ENCODE measurements at regions not wholly inside any gene's neighbourhood (a gene's known extent, or its start where the extent isn't known, plus 50 kb on each side); places are given as distances from the start of the nearest gene placed in this dataset.

DNA sequence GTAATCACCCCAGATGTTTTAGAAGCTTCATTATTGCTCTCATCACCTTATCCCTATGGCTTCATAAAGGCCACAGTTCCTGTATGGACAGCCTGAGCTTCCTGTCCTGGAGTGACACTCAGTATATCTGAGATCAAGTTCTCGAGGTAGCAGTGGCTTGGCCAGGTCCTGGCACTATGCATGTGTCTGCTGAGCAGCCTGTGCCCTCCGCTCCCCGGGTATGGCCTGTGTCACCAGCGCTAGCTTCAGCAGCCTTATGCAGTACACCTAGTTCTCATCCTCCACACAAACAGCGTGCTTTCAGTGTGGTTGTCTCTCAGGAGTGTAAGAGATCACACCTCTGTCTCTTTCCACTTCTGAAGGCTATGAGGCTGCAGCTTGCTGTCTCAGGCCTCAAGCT is 514.7 kb downstream of the DIRAS2 start:
- WGBS, 2 donors (ENCODE audit: extremely low coverage in 2 of 2, insufficient read length in 2 of 2, insufficient replicate concordance in 1 of 2): no CpG with 5 or more reads among the region's 5 CpGs
- Histone ChIP-seq H3K79me1 (ENCODE audit: low read depth, low read length) (no peaks in the 10 kb centered on the region), H3K4me1 (ENCODE audit: control insufficient read depth in 2 of 2, insufficient read depth in 1 of 2, low read depth in 1 of 2, low read length in 2 of 2) (no peaks in the 10 kb centered on the region), H2BK12ac (ENCODE audit: low read length) (no peak overlapping the region), H3K14ac (ENCODE audit: low read length) (no peak overlapping the region), H3K4me2 (ENCODE audit: insufficient read depth, low read length, poor library complexity, severe bottlenecking) (no peak overlapping the region), H3K27me3 (ENCODE audit: control insufficient read depth in 3 of 3, insufficient read depth in 3 of 3, low read depth in 1 of 3, low read length in 3 of 3) (peaks cover 0 to 2% (median 0%) of the 10 kb centered on the region in 3 experiments), H2BK120ac (ENCODE audit: low read depth, low read length) (no peak overlapping the region), H3K36me3 (replicated peaks in 1 of 2; ENCODE audit: control insufficient read depth in 2 of 2, insufficient read depth in 2 of 2, low read length in 2 of 2) (no peaks in the 10 kb centered on the region), H3K27ac (replicated peaks; ENCODE audit: low read length) (no peak overlapping the region), H2BK5ac (ENCODE audit: low read length) (no peak overlapping the region), H3K4ac (ENCODE audit: low read length) (no peak overlapping the region), H4K91ac (ENCODE audit: low read depth, low read length, poor library complexity) (no peak overlapping the region), H3K9me3 (replicated peaks in 1 of 2; ENCODE audit: control insufficient read depth in 2 of 2, insufficient read depth in 1 of 2, low read depth in 1 of 2, low read length in 2 of 2) (no peaks in the 10 kb centered on the region), H3K18ac (ENCODE audit: low read length) (no peak overlapping the region), H2AFZ (ENCODE audit: low read length) (no peak overlapping the region), H3K23ac (ENCODE audit: low read depth, low read length, poor library complexity) (no peak overlapping the region), H2BK15ac (ENCODE audit: low read length) (no peak overlapping the region), H3K4me3 (ENCODE audit: low read length in 2 of 2) (no peak overlapping the region), H3K9ac (ENCODE audit: low read depth, low read length, poor library complexity) (no peak overlapping the region), H4K8ac (ENCODE audit: low read depth, low read length) (no peak overlapping the region), H2AK5ac (ENCODE audit: low read depth, low read length) (no peak overlapping the region)
- no peak for DNase-seq (ENCODE audit: low spot score)

DNA sequence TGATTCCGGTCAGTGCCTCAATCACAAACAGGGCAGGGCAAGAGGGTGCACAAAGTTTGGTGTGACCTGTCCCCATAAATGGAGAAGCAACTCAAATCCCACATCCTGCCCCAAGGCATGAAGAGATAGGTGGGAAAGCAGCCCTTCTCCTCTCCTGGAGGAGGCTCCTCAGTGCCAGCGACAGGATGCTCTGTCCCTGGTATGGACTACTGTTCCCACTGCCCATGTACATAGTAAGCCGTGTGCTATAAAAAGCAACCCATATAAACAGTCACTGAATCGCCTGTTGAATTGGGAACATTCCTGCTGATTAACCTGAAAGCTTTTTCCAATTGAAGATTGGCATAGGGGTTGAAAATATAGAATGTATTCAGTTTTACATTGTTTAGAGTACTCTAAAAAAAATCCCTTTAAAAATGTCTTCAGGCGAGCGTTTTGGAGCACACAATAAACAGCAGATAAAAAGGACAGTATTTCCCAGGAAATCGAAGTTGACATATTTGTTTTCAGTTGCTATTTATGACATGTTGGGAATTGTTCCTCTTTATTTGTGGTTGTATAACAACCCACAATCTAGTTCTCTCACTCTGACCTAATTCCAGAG is 513.9 kb downstream of the DIRAS2 start:
- Histone ChIP-seq H3K27ac (replicated peaks; ENCODE audit: low read length) (no peak overlapping the region), H3K4me3 (ENCODE audit: low read length in 2 of 2) (peak overlapping the region in 1 of 2 donors; percentile 3), H3K9ac (ENCODE audit: low read depth, low read length, poor library complexity) (no peak overlapping the region), H2BK5ac (ENCODE audit: low read length) (no peak overlapping the region), H3K4me1 (ENCODE audit: control insufficient read depth in 2 of 2, insufficient read depth in 1 of 2, low read depth in 1 of 2, low read length in 2 of 2) (no peaks in the 10 kb centered on the region), H3K79me1 (ENCODE audit: low read depth, low read length) (no peaks in the 10 kb centered on the region), H3K4ac (ENCODE audit: low read length) (no peak overlapping the region), H2BK15ac (ENCODE audit: low read length) (no peak overlapping the region), H3K18ac (ENCODE audit: low read length) (no peak overlapping the region), H4K91ac (ENCODE audit: low read depth, low read length, poor library complexity) (no peak overlapping the region), H2AFZ (ENCODE audit: low read length) (no peak overlapping the region), H2BK12ac (ENCODE audit: low read length) (no peak overlapping the region), H3K27me3 (ENCODE audit: control insufficient read depth in 3 of 3, insufficient read depth in 3 of 3, low read depth in 1 of 3, low read length in 3 of 3) (peaks cover 0 to 2% (median 0%) of the 10 kb centered on the region in 3 experiments), H3K23ac (ENCODE audit: low read depth, low read length, poor library complexity) (no peak overlapping the region), H4K8ac (ENCODE audit: low read depth, low read length) (no peak overlapping the region), H3K4me2 (ENCODE audit: insufficient read depth, low read length, poor library complexity, severe bottlenecking) (no peak overlapping the region), H2AK5ac (ENCODE audit: low read depth, low read length) (no peak overlapping the region), H3K36me3 (replicated peaks in 1 of 2; ENCODE audit: control insufficient read depth in 2 of 2, insufficient read depth in 2 of 2, low read length in 2 of 2) (no peaks in the 10 kb centered on the region), H3K9me3 (replicated peaks in 1 of 2; ENCODE audit: control insufficient read depth in 2 of 2, insufficient read depth in 1 of 2, low read depth in 1 of 2, low read length in 2 of 2) (no peaks in the 10 kb centered on the region), H3K14ac (ENCODE audit: low read length) (no peak overlapping the region), H2BK120ac (ENCODE audit: low read depth, low read length) (no peak overlapping the region)
- DNase-seq (ENCODE audit: low spot score): no peak
- WGBS, 2 donors (ENCODE audit: extremely low coverage in 2 of 2, insufficient read length in 2 of 2, insufficient replicate concordance in 1 of 2): no CpG with 5 or more reads among the region's 7 CpGs

GRCh38 chr9:90129446-90129845 is 513.2 kb downstream of the DIRAS2 start:
- DNase-seq (ENCODE audit: low spot score): no peak
- Histone ChIP-seq H2BK5ac (ENCODE audit: low read length) (no peak overlapping the region), H3K36me3 (replicated peaks in 1 of 2; ENCODE audit: control insufficient read depth in 2 of 2, insufficient read depth in 2 of 2, low read length in 2 of 2) (no peaks in the 10 kb centered on the region), H2BK12ac (ENCODE audit: low read length) (no peak overlapping the region), H3K14ac (ENCODE audit: low read length) (no peak overlapping the region), H3K79me1 (ENCODE audit: low read depth, low read length) (no peaks in the 10 kb centered on the region), H4K91ac (ENCODE audit: low read depth, low read length, poor library complexity) (no peak overlapping the region), H3K23ac (ENCODE audit: low read depth, low read length, poor library complexity) (no peak overlapping the region), H3K9ac (ENCODE audit: low read depth, low read length, poor library complexity) (no peak overlapping the region), H2BK15ac (ENCODE audit: low read length) (no peak overlapping the region), H2BK120ac (ENCODE audit: low read depth, low read length) (no peak overlapping the region), H3K4me3 (ENCODE audit: low read length in 2 of 2) (no peak overlapping the region), H3K27me3 (ENCODE audit: control insufficient read depth in 3 of 3, insufficient read depth in 3 of 3, low read depth in 1 of 3, low read length in 3 of 3) (peaks cover 0 to 2% (median 0%) of the 10 kb centered on the region in 3 experiments), H3K9me3 (replicated peaks in 1 of 2; ENCODE audit: control insufficient read depth in 2 of 2, insufficient read depth in 1 of 2, low read depth in 1 of 2, low read length in 2 of 2) (no peaks in the 10 kb centered on the region), H3K4ac (ENCODE audit: low read length) (no peak overlapping the region), H3K27ac (replicated peaks; ENCODE audit: low read length) (no peak overlapping the region), H2AK5ac (ENCODE audit: low read depth, low read length) (no peak overlapping the region), H3K18ac (ENCODE audit: low read length) (no peak overlapping the region), H3K4me2 (ENCODE audit: insufficient read depth, low read length, poor library complexity, severe bottlenecking) (no peak overlapping the region), H4K8ac (ENCODE audit: low read depth, low read length) (no peak overlapping the region), H3K4me1 (ENCODE audit: control insufficient read depth in 2 of 2, insufficient read depth in 1 of 2, low read depth in 1 of 2, low read length in 2 of 2) (no peaks in the 10 kb centered on the region), H2AFZ (ENCODE audit: low read length) (no peak overlapping the region)
- no CpG with 5 or more reads among the region's 4 CpGs for WGBS, 2 donors (ENCODE audit: extremely low coverage in 2 of 2, insufficient read length in 2 of 2, insufficient replicate concordance in 1 of 2)

DNA sequence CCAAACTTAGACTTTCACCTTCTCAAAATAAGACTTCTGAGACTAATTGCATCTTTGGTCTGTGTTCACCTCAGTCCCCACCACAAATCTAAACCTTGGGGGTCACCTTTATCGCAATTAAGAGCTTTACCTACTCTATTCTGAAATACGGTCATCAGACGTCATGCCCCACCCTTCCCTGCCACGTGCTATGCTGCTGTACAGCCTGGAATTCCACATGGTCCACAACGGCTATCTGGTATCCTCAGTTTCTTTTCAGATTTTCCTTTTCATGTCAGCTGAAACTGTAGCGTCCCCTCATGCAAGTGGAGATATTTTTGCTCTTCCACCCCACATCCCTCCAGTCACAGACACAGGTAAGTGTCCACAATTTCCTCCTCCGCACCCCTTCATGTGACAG is 511.1 kb downstream of the DIRAS2 start:
- H3K4me3 ChIP-seq (ENCODE audit: low read length in 2 of 2): peak overlapping the region in 1 of 2 donors; percentile 54
- H3K27ac ChIP-seq (replicated peaks; ENCODE audit: low read length): no peak overlapping the region
- no peak overlapping the region for H2BK12ac ChIP-seq (ENCODE audit: low read length)
- H3K4me1 ChIP-seq (ENCODE audit: control insufficient read depth in 2 of 2, insufficient read depth in 1 of 2, low read depth in 1 of 2, low read length in 2 of 2): no peaks in the 10 kb centered on the region
- H2BK15ac ChIP-seq (ENCODE audit: low read length): no peak overlapping the region
- H2BK5ac ChIP-seq (ENCODE audit: low read length): no peak overlapping the region
- no peak overlapping the region for H4K8ac ChIP-seq (ENCODE audit: low read depth, low read length)
- H3K9me3 ChIP-seq (replicated peaks in 1 of 2; ENCODE audit: control insufficient read depth in 2 of 2, insufficient read depth in 1 of 2, low read depth in 1 of 2, low read length in 2 of 2): no peaks in the 10 kb centered on the region
- H3K79me1 ChIP-seq (ENCODE audit: low read depth, low read length): no peaks in the 10 kb centered on the region
- no peak overlapping the region for H2AFZ ChIP-seq (ENCODE audit: low read length)
- no peak overlapping the region for H2AK5ac ChIP-seq (ENCODE audit: low read depth, low read length)
- H3K4ac ChIP-seq (ENCODE audit: low read length): no peak overlapping the region
- peaks cover 0 to 2% (median 0%) of the 10 kb centered on the region in 3 experiments for H3K27me3 ChIP-seq (ENCODE audit: control insufficient read depth in 3 of 3, insufficient read depth in 3 of 3, low read depth in 1 of 3, low read length in 3 of 3)
- no peak overlapping the region for H3K23ac ChIP-seq (ENCODE audit: low read depth, low read length, poor library complexity)
- H3K14ac ChIP-seq (ENCODE audit: low read length): no peak overlapping the region
- H3K9ac ChIP-seq (ENCODE audit: low read depth, low read length, poor library complexity): no peak overlapping the region
- H3K18ac ChIP-seq (ENCODE audit: low read length): no peak overlapping the region
- no peak overlapping the region for H4K91ac ChIP-seq (ENCODE audit: low read depth, low read length, poor library complexity)
- H3K36me3 ChIP-seq (replicated peaks in 1 of 2; ENCODE audit: control insufficient read depth in 2 of 2, insufficient read depth in 2 of 2, low read length in 2 of 2): no peaks in the 10 kb centered on the region
- no peak overlapping the region for H2BK120ac ChIP-seq (ENCODE audit: low read depth, low read length)
- WGBS, 2 donors (ENCODE audit: extremely low coverage in 2 of 2, insufficient read length in 2 of 2, insufficient replicate concordance in 1 of 2): no CpG with 5 or more reads among the region's 7 CpGs
- no peak for DNase-seq (ENCODE audit: low spot score)
- H3K4me2 ChIP-seq (ENCODE audit: insufficient read depth, low read length, poor library complexity, severe bottlenecking): no peak overlapping the region

All from neuronal stem cell (in vitro differentiated cells).